ENCODE measurements at regions not wholly inside any gene's neighbourhood (a gene's known extent, or its start where the extent isn't known, plus 50 kb on each side); places are given as distances from the start of the nearest gene placed in this dataset.

DNA sequence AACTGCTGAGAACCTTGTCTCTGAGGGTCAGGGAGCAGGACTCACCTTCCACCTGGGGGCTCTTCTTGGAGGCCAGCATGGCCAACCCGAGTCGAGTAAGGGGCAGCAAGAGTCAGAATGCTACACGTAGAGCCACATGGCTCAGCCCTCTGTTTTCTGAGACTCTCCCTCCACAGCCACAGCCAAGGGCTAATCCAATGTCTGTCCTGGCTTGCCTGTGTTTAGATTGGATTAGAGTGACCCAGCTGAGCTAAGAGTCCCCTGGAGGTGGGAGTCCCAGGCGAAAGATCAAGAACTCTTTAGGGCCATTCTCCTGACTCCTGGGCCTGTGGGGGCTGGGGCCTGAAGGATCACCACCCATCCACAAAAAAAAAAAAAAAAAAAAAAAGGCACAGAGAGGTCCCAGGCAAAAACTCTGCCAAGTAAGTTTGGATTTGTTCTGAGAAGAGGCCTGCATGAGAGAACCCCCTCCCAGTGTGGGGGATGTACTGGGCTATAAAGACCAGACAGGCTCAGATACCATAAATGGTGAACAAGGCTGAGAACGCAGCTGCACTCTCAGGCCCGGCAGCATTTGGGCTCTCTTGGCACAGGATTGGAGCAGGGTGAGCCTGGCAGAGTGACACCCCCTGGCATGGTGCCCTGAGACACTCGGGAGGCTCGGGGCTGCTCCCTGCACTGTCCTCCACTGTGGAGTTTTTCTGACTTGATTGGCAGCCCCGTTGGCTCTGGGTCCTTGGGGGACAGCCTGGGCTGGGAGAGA is 88.0 kb upstream of the OSBPL11 start:
- TF ChIP-seq EZH2 (IDR thresholded peaks at IDR 0.05; ENCODE audit: low read length, unreplicated experiment) = no peak
- TF ChIP-seq, protein P1, sequence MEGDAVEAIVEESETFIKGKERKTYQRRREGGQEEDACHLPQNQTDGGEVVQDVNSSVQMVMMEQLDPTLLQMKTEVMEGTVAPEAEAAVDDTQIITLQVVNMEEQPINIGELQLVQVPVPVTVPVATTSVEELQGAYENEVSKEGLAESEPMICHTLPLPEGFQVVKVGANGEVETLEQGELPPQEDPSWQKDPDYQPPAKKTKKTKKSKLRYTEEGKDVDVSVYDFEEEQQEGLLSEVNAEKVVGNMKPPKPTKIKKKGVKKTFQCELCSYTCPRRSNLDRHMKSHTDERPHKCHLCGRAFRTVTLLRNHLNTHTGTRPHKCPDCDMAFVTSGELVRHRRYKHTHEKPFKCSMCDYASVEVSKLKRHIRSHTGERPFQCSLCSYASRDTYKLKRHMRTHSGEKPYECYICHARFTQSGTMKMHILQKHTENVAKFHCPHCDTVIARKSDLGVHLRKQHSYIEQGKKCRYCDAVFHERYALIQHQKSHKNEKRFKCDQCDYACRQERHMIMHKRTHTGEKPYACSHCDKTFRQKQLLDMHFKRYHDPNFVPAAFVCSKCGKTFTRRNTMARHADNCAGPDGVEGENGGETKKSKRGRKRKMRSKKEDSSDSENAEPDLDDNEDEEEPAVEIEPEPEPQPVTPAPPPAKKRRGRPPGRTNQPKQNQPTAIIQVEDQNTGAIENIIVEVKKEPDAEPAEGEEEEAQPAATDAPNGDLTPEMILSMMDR (conservative IDR thresholded peaks at IDR 0.05; ENCODE audit: low read depth, low read length) = no peak
